Neural progenitor cell (in vitro differentiated cells): ENCODE measurements at regions not wholly inside any gene's neighbourhood (a gene's known extent, or its start where the extent isn't known, plus 50 kb on each side); places are given as distances from the start of the nearest gene placed in this dataset.
A peak's percentile ranks its signal among the peaks of the same experiment; 100 is the strongest.

Source experiments
- DNase-seq: peaks from one replicate; pipeline ENCODE4 v3.0.0-alpha.2; 2016; ENCODE audit warnings: low spot score
- H2AFZ ChIP-seq: fragments of 200-600 bp; sonication (generic); replicated peaks from 2 replicates; pipeline ENCODE4 v1.6.1; 2016; ENCODE audit warnings: antibody characterized with exemption
- H3F3A ChIP-seq: fragments of 200-600 bp; sonication (generic); 2 replicates; pipeline ENCODE4 v1.6.1; 2016; ENCODE audit warnings: antibody characterized with exemption, low read depth
- H3K27ac ChIP-seq: fragments of 200-600 bp; sonication (generic); 2 replicates; pipeline ENCODE4 v1.5.1; 2016; ENCODE audit warnings: mild to moderate bottlenecking
- H3K27me3 ChIP-seq: fragments of 200-600 bp; sonication (generic); 2 replicates; pipeline ENCODE4 v1.6.1; 2016; ENCODE audit warnings: mild to moderate bottlenecking, moderate library complexity
- H3K36me3 ChIP-seq: fragments of 200-600 bp; sonication (generic); 2 replicates; pipeline ENCODE4 v1.5.1; 2016
- H3K4me1 ChIP-seq: fragments of 200-600 bp; sonication (generic); 2 replicates; pipeline ENCODE4 v1.6.1; 2016; ENCODE audit warnings: mixed run types
- H3K4me2 ChIP-seq: fragments of 200-600 bp; sonication (generic); 2 replicates; pipeline ENCODE4 v1.6.1; 2016
- H3K4me3 ChIP-seq: fragments of 200-600 bp; sonication (generic); 2 replicates; pipeline ENCODE4 v1.5.1; 2016
- H3K79me2 ChIP-seq: fragments of 200-600 bp; sonication (generic); 2 replicates; pipeline ENCODE4 v1.6.1; 2016; ENCODE audit warnings: low read depth
- H3K9ac ChIP-seq: fragments of 200-600 bp; sonication (generic); 2 replicates; pipeline ENCODE4 v1.6.1; 2016
- H3K9me3 ChIP-seq: fragments of 200-600 bp; sonication (generic); 2 replicates; pipeline ENCODE4 v1.5.1; 2016; ENCODE audit warnings: low read depth
- H4K20me1 ChIP-seq: fragments of 200-600 bp; sonication (generic); 2 replicates; pipeline ENCODE4 v1.6.1; 2016; ENCODE audit warnings: low read depth
- H3K27ac Mint-ChIP-seq: 3 replicates; pipeline ENCODE4 v1.8.0; 2021; ENCODE audit warnings: mixed read lengths
- H3K27me3 Mint-ChIP-seq: 2 replicates; pipeline ENCODE4 v1.8.0; 2022; ENCODE audit warnings: low read depth, mild to moderate bottlenecking, inconsistent platforms, moderate library complexity, mixed read lengths; ENCODE audit not compliant: insufficient read depth
- H3K36me3 Mint-ChIP-seq: 3 replicates; pipeline ENCODE4 v1.8.0; 2021; ENCODE audit warnings: mixed read lengths
- H3K4me1 Mint-ChIP-seq: 3 replicates; pipeline ENCODE4 v1.8.0; 2021; ENCODE audit warnings: mixed read lengths
- H3K4me3 Mint-ChIP-seq: 3 replicates; pipeline ENCODE4 v1.8.0; 2021; ENCODE audit warnings: mild to moderate bottlenecking, moderate library complexity, mixed read lengths
- H3K9me3 Mint-ChIP-seq: 3 replicates; pipeline ENCODE4 v1.8.0; 2020; ENCODE audit warnings: mixed read lengths
- EZH2 ChIP-seq: fragments of 200-600 bp; sonication (generic); IDR thresholded peaks from 2 replicates; pipeline ENCODE4 v1.6.1; 2017; ENCODE audit warnings: antibody characterized with exemption, mild to moderate bottlenecking, moderate library complexity
- EZH2phosphoT487 ChIP-seq: fragments of 200-600 bp; sonication (generic); IDR thresholded peaks from 2 replicates; pipeline ENCODE4 v1.6.1; 2017; ENCODE audit warnings: antibody characterized with exemption
- TF ChIP-seq, protein P1 (sequence below): fragments of 200-600 bp; sonication (generic); IDR thresholded peaks from 2 replicates; pipeline ENCODE4 v1.5.1; 2017; ENCODE audit warnings: antibody characterized with exemption, mild to moderate bottlenecking

DNA sequence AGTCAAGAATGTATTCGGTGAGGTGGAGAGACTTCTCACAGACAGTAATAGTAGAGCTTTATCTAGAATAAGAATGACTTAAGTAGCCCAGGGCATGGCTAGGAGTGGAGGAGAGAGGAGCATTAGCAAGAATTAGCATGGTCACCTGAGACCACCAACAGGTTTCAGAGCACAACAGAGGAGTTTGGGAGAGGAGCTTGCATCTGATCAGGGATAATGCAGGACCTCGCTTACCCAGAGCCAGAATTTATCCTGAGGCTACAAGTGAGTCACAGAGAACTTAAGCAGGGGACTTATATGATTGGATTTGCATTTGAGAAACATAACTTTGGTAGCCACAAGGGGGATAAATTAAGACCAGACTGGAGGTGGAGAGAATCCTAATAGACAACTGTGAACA lies 102.1 kb upstream of the FNDC3A start:
- Mint-ChIP-seq H3K36me3 (no peaks in the 10 kb centered on the region), H3K4me3 (no peak overlapping the region), H3K4me1 (peaks cover 15% of the 10 kb centered on the region), H3K27ac (no peak overlapping the region), H3K9me3 (no peaks in the 10 kb centered on the region), H3K27me3 (peaks cover 2% of the 10 kb centered on the region)
- Histone ChIP-seq H4K20me1 (no peaks in the 10 kb centered on the region), H3K79me2 (no peaks in the 10 kb centered on the region), H3K4me3 (no peak overlapping the region), H3K9me3 (no peaks in the 10 kb centered on the region), H3K36me3 (no peaks in the 10 kb centered on the region), H3F3A (no peaks in the 10 kb centered on the region), H2AFZ (no peak overlapping the region), H3K4me2 (no peak overlapping the region), H3K4me1 (peaks cover 34% of the 10 kb centered on the region), H3K9ac (no peak overlapping the region), H3K27ac (no peak overlapping the region), H3K27me3 (peaks cover 37% of the 10 kb centered on the region)
- TF ChIP-seq EZH2phosphoT487 (no peak), EZH2 (no peak)
- TF ChIP-seq, protein P1, sequence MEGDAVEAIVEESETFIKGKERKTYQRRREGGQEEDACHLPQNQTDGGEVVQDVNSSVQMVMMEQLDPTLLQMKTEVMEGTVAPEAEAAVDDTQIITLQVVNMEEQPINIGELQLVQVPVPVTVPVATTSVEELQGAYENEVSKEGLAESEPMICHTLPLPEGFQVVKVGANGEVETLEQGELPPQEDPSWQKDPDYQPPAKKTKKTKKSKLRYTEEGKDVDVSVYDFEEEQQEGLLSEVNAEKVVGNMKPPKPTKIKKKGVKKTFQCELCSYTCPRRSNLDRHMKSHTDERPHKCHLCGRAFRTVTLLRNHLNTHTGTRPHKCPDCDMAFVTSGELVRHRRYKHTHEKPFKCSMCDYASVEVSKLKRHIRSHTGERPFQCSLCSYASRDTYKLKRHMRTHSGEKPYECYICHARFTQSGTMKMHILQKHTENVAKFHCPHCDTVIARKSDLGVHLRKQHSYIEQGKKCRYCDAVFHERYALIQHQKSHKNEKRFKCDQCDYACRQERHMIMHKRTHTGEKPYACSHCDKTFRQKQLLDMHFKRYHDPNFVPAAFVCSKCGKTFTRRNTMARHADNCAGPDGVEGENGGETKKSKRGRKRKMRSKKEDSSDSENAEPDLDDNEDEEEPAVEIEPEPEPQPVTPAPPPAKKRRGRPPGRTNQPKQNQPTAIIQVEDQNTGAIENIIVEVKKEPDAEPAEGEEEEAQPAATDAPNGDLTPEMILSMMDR, result no peak
- peak; percentile 18 for DNase-seq

DNA sequence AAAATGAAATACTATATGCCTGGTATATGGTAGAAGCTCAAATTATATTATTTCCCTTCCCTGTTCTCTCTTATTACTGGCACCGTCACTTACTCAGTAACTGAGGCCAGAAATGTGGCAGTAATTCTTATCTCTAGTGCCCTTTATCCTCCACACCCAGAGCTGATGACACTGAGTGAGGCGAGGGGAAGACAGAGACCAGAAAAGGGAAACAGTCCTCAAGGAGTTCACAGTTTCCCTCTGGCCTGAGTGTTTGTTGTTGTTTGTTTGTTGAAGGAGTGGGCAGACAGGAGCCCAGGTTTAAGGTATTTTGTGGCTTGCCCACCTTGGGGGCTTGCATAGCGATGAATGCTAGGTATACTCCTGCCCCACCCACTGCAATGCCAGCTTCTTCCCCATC lies 101.5 kb upstream of the FNDC3A start:
- Histone ChIP-seq H3K79me2 (no peaks in the 10 kb centered on the region), H3K9ac (no peak overlapping the region), H3K36me3 (no peaks in the 10 kb centered on the region), H3K4me1 (peaks cover 34% of the 10 kb centered on the region), H4K20me1 (no peaks in the 10 kb centered on the region), H3K4me3 (no peak overlapping the region), H3K4me2 (no peak overlapping the region), H3K27me3 (peaks cover 37% of the 10 kb centered on the region), H3K27ac (no peak overlapping the region), H2AFZ (no peak overlapping the region), H3F3A (no peaks in the 10 kb centered on the region), H3K9me3 (no peaks in the 10 kb centered on the region)
- TF ChIP-seq, protein P1, result no peak
- TF ChIP-seq EZH2, result no peak
- TF ChIP-seq EZH2phosphoT487, result no peak
- no peaks in the 10 kb centered on the region for H3K36me3 Mint-ChIP-seq
- peaks cover 2% of the 10 kb centered on the region for H3K27me3 Mint-ChIP-seq
- H3K4me1 Mint-ChIP-seq, result peaks cover 15% of the 10 kb centered on the region
- H3K9me3 Mint-ChIP-seq, result no peaks in the 10 kb centered on the region
- no peak for DNase-seq
- no peak overlapping the region for H3K4me3 Mint-ChIP-seq
- H3K27ac Mint-ChIP-seq, result no peak overlapping the region

DNA sequence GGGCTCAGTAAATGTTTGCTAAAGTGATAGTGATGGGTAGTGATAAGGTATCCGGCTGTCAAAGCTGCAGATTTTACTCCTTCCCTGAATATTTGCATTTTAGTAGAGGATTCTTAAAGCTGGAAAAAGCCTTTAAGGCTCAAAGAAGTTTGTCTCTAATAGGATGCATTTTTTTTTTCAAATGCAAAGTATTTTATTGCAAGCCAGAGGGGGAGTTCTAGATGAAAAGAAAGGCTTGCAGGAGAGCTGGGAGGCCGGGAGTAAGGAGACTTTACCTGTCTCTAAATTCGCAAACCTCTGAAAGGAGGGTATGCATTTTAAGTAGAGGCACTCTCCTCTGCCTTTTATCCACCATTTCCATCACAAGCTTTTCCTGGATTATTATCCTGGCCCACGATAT lies 100.7 kb upstream of the FNDC3A start:
- Mint-ChIP-seq H3K27ac (no peak overlapping the region), H3K4me3 (no peak overlapping the region), H3K27me3 (peaks cover 2% of the 10 kb centered on the region), H3K9me3 (no peaks in the 10 kb centered on the region), H3K36me3 (no peaks in the 10 kb centered on the region), H3K4me1 (peaks cover 15% of the 10 kb centered on the region)
- H3K36me3 ChIP-seq, result no peaks in the 10 kb centered on the region
- H3K9me3 ChIP-seq, result no peaks in the 10 kb centered on the region
- no peaks in the 10 kb centered on the region for H3K79me2 ChIP-seq
- H3F3A ChIP-seq, result no peaks in the 10 kb centered on the region
- TF ChIP-seq, protein P1, result no peak
- no peak for TF ChIP-seq EZH2phosphoT487
- no peak for TF ChIP-seq EZH2
- no peak overlapping the region for H2AFZ ChIP-seq
- H3K4me1 ChIP-seq, result peaks cover 34% of the 10 kb centered on the region
- DNase-seq, result no peak
- H3K27ac ChIP-seq, result no peak overlapping the region
- H4K20me1 ChIP-seq, result no peaks in the 10 kb centered on the region
- peaks cover 46% of the 10 kb centered on the region for H3K27me3 ChIP-seq
- H3K4me3 ChIP-seq, result no peak overlapping the region
- no peak overlapping the region for H3K9ac ChIP-seq
- no peak overlapping the region for H3K4me2 ChIP-seq

DNA sequence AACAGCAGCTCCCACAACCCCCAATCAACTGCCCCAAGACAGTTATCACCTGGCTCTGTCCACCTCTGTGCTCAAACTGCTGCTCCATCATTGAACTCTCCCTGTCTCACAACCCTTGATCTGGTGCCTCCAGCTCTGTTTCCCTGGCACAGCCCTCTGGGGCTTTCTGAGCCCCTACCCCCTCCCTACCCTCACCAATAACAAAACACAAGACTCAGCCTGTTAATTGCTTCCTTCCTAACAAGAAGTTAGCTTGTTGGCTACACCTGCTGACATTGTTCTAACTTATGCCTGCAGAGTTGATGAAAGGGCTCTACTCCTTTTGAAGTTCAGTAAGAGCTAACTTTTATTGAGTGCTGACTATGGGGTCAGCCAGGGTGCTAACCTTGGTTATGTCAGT lies 99.4 kb upstream of the FNDC3A start:
- no peaks in the 10 kb centered on the region for H3K9me3 ChIP-seq
- no peak overlapping the region for H3K27ac ChIP-seq
- no peaks in the 10 kb centered on the region for H4K20me1 ChIP-seq
- Mint-ChIP-seq H3K4me3 (no peak overlapping the region), H3K27ac (no peak overlapping the region), H3K9me3 (no peaks in the 10 kb centered on the region), H3K36me3 (no peaks in the 10 kb centered on the region), H3K27me3 (peaks cover 2% of the 10 kb centered on the region), H3K4me1 (peaks cover 15% of the 10 kb centered on the region)
- TF ChIP-seq EZH2phosphoT487, result no peak
- TF ChIP-seq, protein P1, result no peak
- TF ChIP-seq EZH2, result no peak
- H3F3A ChIP-seq, result no peaks in the 10 kb centered on the region
- H3K4me2 ChIP-seq, result no peak overlapping the region
- H3K79me2 ChIP-seq, result no peaks in the 10 kb centered on the region
- no peaks in the 10 kb centered on the region for H3K36me3 ChIP-seq
- DNase-seq, result peak; percentile 38
- peaks cover 53% of the 10 kb centered on the region for H3K27me3 ChIP-seq
- no peak overlapping the region for H2AFZ ChIP-seq
- H3K4me1 ChIP-seq, result peaks cover 34% of the 10 kb centered on the region
- no peak overlapping the region for H3K4me3 ChIP-seq
- no peak overlapping the region for H3K9ac ChIP-seq
